HFFc6 (cell line): ENCODE measurements at regions not wholly inside any gene's neighbourhood (a gene's known extent, or its start where the extent isn't known, plus 50 kb on each side); places are given as distances from the start of the nearest gene placed in this dataset.

Experiments
- DNase-seq: peaks from one replicate; pipeline ENCODE4 v3.0.0-alpha.2; 2018
- H3K27ac Mint-ChIP-seq: 2 replicates; pipeline ENCODE4 v1.8.0; 2020; ENCODE audit warnings: mild to moderate bottlenecking, mixed read lengths
- H3K27me3 Mint-ChIP-seq: 2 replicates; pipeline ENCODE4 v1.8.0; 2021; ENCODE audit warnings: mild to moderate bottlenecking, moderate library complexity, mixed read lengths; ENCODE audit not compliant: insufficient read depth
- H3K36me3 Mint-ChIP-seq: 2 replicates; pipeline ENCODE4 v1.8.0; 2021; ENCODE audit warnings: low read depth, mixed read lengths
- H3K4me1 Mint-ChIP-seq: 2 replicates; pipeline ENCODE4 v1.8.0; 2020; ENCODE audit warnings: low read depth, mixed read lengths
- H3K4me3 Mint-ChIP-seq: 2 replicates; pipeline ENCODE4 v1.8.0; 2020; ENCODE audit warnings: mild to moderate bottlenecking, moderate library complexity, mixed read lengths
- H3K9me3 Mint-ChIP-seq: 2 replicates; pipeline ENCODE4 v1.8.0; 2020; ENCODE audit warnings: mild to moderate bottlenecking, mixed read lengths
- CTCF ChIP-seq: fragments of 200-600 bp; sonication (generic); IDR thresholded peaks from 2 replicates; pipeline ENCODE4 v1.5.0; 2021; ENCODE audit warnings: antibody characterized with exemption, mild to moderate bottlenecking

DNA sequence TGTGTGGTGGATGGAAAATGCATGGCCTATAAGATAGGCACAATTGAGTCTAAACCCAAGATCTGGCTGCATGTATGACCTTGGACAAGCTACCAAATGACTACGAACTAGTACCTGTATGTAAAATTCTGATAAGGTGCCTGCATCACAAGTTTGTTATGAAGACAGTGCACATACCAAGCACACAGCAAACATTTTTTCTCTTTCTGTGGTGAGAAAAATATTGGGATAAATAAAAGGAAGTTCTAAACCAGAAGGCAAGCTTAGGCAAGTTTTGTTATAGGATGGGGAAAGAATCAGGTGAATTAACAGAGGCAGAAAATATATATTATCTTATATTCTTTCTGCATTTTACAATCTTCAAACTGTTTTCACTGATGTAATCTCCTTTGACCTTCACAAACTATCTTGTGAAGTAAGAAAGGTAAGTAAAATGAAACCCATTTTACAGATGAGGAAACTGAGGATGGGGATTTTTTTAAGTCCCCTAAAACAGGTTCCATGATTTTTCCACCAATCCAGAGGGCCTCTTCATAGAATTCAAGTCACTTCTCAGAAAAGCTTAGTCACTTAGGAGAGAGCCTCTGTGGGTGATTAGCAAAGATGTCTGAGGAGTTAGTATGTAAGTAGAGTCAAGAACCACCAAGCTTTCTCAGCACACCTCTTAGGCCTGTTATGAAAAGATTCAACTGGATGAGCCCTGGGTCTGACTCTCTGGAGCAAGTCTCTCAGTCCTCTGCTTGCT lies 132.0 kb upstream of the RAP1B start:
- no peak for DNase-seq
- peaks cover 60% of the 10 kb centered on the region for H3K4me1 Mint-ChIP-seq
- peaks cover 4% of the 10 kb centered on the region for H3K27me3 Mint-ChIP-seq
- H3K36me3 Mint-ChIP-seq = peaks cover 5% of the 10 kb centered on the region
- TF ChIP-seq CTCF = no peak
- H3K4me3 Mint-ChIP-seq = peak overlapping the region; percentile 53
- H3K9me3 Mint-ChIP-seq = no peaks in the 10 kb centered on the region
- peak overlapping the region; percentile 81 for H3K27ac Mint-ChIP-seq

DNA sequence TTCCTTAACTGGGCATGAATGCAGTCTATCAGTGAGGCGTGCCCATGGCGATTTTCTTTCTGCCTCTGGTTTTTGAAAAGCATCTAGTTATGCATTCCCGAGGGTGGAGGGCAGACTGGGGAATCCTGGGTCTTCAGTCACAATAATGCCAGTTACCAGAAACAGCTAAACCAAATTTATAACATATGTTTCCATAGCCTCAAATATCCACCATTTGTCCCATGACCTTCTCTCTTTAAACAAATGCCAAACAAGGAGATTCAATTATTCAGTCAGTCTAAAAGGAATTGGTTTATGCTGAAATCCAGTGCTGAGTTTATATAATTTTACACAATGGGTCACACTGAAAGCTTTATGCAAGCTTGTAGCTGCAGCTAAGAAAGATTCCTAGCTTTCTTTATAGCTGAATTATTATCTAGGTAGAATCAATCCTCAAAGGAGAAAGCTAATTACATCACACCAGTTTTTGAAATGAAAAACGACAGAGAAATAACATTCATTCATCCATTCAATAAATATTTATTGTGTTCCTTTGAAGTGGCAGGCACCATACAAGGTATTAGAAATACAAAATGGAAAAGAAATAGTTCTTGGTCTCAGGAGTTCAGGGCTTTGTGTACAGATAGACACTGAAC lies 131.3 kb upstream of the RAP1B start:
- peaks cover 67% of the 10 kb centered on the region for H3K4me1 Mint-ChIP-seq
- no peak for TF ChIP-seq CTCF

DNA sequence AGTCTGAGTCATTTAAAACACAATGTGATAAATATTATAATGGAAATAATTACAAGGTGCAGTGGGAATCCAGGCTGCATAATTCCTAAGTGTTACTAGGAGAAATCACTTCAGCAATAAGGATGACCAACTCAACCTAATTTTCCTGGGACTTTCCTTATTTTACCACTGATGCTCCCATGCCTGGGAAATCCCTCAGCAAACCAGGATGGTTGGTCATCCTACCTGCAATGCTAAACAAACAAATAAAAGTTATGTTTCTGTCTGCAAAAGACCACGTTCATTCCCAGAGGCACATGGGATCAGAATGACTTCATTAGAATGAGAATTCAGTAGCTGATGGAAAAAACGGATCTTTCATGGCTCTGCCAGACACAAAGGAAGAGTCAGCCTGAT lies 130.8 kb upstream of the RAP1B start:
- Mint-ChIP-seq H3K27me3 (peaks cover 4% of the 10 kb centered on the region), H3K9me3 (no peaks in the 10 kb centered on the region), H3K36me3 (peaks cover 5% of the 10 kb centered on the region), H3K4me1 (peaks cover 69% of the 10 kb centered on the region), H3K27ac (no peak overlapping the region), H3K4me3 (no peak overlapping the region)
- no peak for DNase-seq
- TF ChIP-seq CTCF = no peak

More for the DNA sequence above, 131.3 kb upstream of the RAP1B start:
- Mint-ChIP-seq H3K36me3 (peaks cover 5% of the 10 kb centered on the region), H3K9me3 (no peaks in the 10 kb centered on the region), H3K27ac (peak overlapping the region; percentile 81), H3K4me3 (peak overlapping the region; percentile 53), H3K27me3 (peaks cover 4% of the 10 kb centered on the region)
- peak; percentile 51 for DNase-seq

GRCh38 chr12:68480526-68480925 lies 130.2 kb upstream of the RAP1B start:
- H3K27me3 Mint-ChIP-seq = peaks cover 4% of the 10 kb centered on the region
- peaks cover 69% of the 10 kb centered on the region for H3K4me1 Mint-ChIP-seq
- H3K36me3 Mint-ChIP-seq = peaks cover 5% of the 10 kb centered on the region
- no peak overlapping the region for H3K4me3 Mint-ChIP-seq
- TF ChIP-seq CTCF = no peak
- no peaks in the 10 kb centered on the region for H3K9me3 Mint-ChIP-seq
- no peak overlapping the region for H3K27ac Mint-ChIP-seq
- DNase-seq = no peak

DNA sequence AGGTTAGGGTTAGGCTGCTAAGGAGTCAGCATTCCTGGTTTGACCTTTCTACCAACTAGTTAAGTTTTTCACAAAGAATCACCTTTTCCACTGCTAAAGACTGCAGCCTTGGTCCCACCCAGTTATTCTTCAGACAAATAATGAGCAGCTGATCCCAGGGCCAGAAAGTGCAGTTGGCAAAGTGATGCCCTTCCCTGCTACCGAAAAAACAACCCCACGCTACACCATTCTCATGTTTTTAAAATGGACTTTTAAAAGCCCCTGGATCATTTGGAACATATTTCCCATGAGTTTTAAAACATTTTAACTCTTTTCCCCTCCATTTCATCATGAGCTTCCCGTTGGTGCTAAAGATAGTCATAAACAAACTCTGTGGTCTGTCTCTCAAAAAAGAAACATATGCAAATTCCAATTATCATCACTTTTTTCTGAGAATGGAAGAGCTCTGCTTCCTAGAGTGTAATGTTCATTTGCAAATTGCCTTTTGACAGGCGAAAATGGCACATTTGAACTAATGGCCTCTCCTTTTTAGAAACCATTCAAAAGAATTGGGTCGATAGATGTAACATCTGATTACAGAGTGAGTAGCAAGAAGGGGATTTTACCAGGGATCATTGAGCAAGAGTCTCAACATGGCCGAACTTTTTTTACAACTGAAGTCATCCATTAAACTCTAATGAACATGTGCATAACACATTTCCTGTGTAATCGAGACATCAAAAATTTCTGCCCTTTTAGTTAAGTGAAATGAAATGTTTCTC lies 129.3 kb upstream of the RAP1B start:
- Mint-ChIP-seq H3K4me3 (no peak overlapping the region), H3K9me3 (no peaks in the 10 kb centered on the region), H3K4me1 (peaks cover 69% of the 10 kb centered on the region), H3K36me3 (peaks cover 5% of the 10 kb centered on the region), H3K27me3 (peaks cover 4% of the 10 kb centered on the region), H3K27ac (no peak overlapping the region)
- DNase-seq = no peak
- no peak for TF ChIP-seq CTCF
